Uterus (tissue), 3 donors: ENCODE measurements at regions not wholly inside any gene's neighbourhood (a gene's known extent, or its start where the extent isn't known, plus 50 kb on each side); places are given as distances from the start of the nearest gene placed in this dataset.

Source experiments
- DNase-seq, 2 donors: peaks; one replicate each; pipeline ENCODE4 v3.0.0-alpha.2; 2019 to 2020
- H3K27ac ChIP-seq, 2 donors: fragments of 200-600 bp; sonication (generic); 1 replicate in 1 of 2; 2 replicates in 1 of 2; pipeline ENCODE4 v1.5.1; 2016 to 2018
- H3K27me3 ChIP-seq, 2 donors: fragments of 200-600 bp; sonication (generic); one replicate each; pipeline ENCODE4 v1.5.1; 2018 to 2019; ENCODE audit warnings: control low read depth in 1 of 2
- H3K36me3 ChIP-seq, 2 donors: fragments of 200-600 bp; sonication (generic); one replicate each; pipeline ENCODE4 v1.5.1; 2019; ENCODE audit warnings: control low read depth in 1 of 2
- H3K4me1 ChIP-seq, 2 donors: fragments of 200-600 bp; sonication (generic); one replicate each; pipeline ENCODE4 v1.5.1; 2018 to 2019; ENCODE audit warnings: control low read depth in 1 of 2
- H3K4me3 ChIP-seq, 2 donors: fragments of 200-600 bp; sonication (generic); 1 replicate in 1 of 2; 2 replicates in 1 of 2; pipeline ENCODE4 v1.5.1; 2018 to 2019; ENCODE audit warnings: mild to moderate bottlenecking in 1 of 2
- H3K9me3 ChIP-seq, 2 donors: fragments of 200-600 bp; sonication (generic); one replicate each; pipeline ENCODE4 v1.5.1; 2019; ENCODE audit warnings: control low read depth in 1 of 2
- CTCF ChIP-seq, 4 experiments: fragments of 200-600 bp in 2 of 4; fragments of 450-650 bp in 2 of 4; sonication (generic) in 2 of 4; IDR thresholded peaks; one replicate each; pipeline ENCODE4 v1.5.1; 2016 to 2019; ENCODE audit warnings: antibody characterized with exemption in 4 of 4, mild to moderate bottlenecking in 2 of 4, moderate library complexity in 1 of 4
- POLR2A ChIP-seq, 2 donors: fragments of 450-650 bp; IDR thresholded peaks; one replicate each; pipeline ENCODE4 v1.6.1; 2016; ENCODE audit warnings: antibody characterized with exemption in 2 of 2, mild to moderate bottlenecking in 1 of 2, moderate library complexity in 1 of 2
- intact Hi-C: fragments of 100-400 bp; cut with DNase I; formaldehyde crosslinking; loops from one replicate; pipeline ENCODE4 v1.15.1; 2023; ENCODE audit warnings: low total_unique reads
- donor health status: DM: yes; HTN: yes; CAD: no.

- H3K27me3 ChIP-seq = no peaks in the 10 kb centered on the region
- intact Hi-C loops = no loop called here
- no peak overlapping the region for H3K4me3 ChIP-seq
- no peak for DNase-seq
- no peaks in the 10 kb centered on the region for H3K4me1 ChIP-seq
- H3K36me3 ChIP-seq = no peaks in the 10 kb centered on the region
- no peak for TF ChIP-seq CTCF (IDR thresholded peaks at IDR 0.05)
- no peak for TF ChIP-seq POLR2A (IDR thresholded peaks at IDR 0.05)
- no peaks in the 10 kb centered on the region for H3K9me3 ChIP-seq
- no peak overlapping the region for H3K27ac ChIP-seq
Observed at GRCh38 chr5:31000287-31000686, 193.2 kb upstream of the CDH6 start.

GRCh38 chr5:30997681-30998080 lies 195.8 kb upstream of the CDH6 start:
- no peaks in the 10 kb centered on the region for H3K36me3 ChIP-seq
- no peak for DNase-seq
- H3K4me3 ChIP-seq = no peak overlapping the region
- intact Hi-C loops = no loop called here
- no peaks in the 10 kb centered on the region for H3K4me1 ChIP-seq
- H3K9me3 ChIP-seq = no peaks in the 10 kb centered on the region
- TF ChIP-seq POLR2A (IDR thresholded peaks at IDR 0.05) (no peak), CTCF (IDR thresholded peaks at IDR 0.05) (no peak)
- no peaks in the 10 kb centered on the region for H3K27me3 ChIP-seq
- no peak overlapping the region for H3K27ac ChIP-seq

GRCh38 chr5:30994902-30995301 lies 198.6 kb upstream of the CDH6 start:
- H3K27me3 ChIP-seq = no peaks in the 10 kb centered on the region
- DNase-seq = no peak

GRCh38 chr5:30994176-30994575 lies 199.3 kb upstream of the CDH6 start:
- no peaks in the 10 kb centered on the region for H3K9me3 ChIP-seq
- H3K27ac ChIP-seq = no peak overlapping the region
- H3K27me3 ChIP-seq = no peaks in the 10 kb centered on the region
- H3K4me3 ChIP-seq = no peak overlapping the region
- intact Hi-C loops = no loop called here
- H3K36me3 ChIP-seq = no peaks in the 10 kb centered on the region
- no peaks in the 10 kb centered on the region for H3K4me1 ChIP-seq
- TF ChIP-seq POLR2A (IDR thresholded peaks at IDR 0.05) (no peak), CTCF (IDR thresholded peaks at IDR 0.05) (no peak)
- no peak for DNase-seq

More at GRCh38 chr5:30994902-30995301, 198.6 kb upstream of the CDH6 start:
- H3K36me3 ChIP-seq = no peaks in the 10 kb centered on the region
- no peak overlapping the region for H3K27ac ChIP-seq
- H3K4me1 ChIP-seq = no peaks in the 10 kb centered on the region
- H3K4me3 ChIP-seq = no peak overlapping the region
- no peaks in the 10 kb centered on the region for H3K9me3 ChIP-seq
- no peak for TF ChIP-seq CTCF (IDR thresholded peaks at IDR 0.05)
- TF ChIP-seq POLR2A (IDR thresholded peaks at IDR 0.05) = no peak
- intact Hi-C loops = no loop called here

GRCh38 chr5:30991462-30991861 lies 202.0 kb upstream of the CDH6 start:
- Histone ChIP-seq H3K27ac (no peak overlapping the region), H3K4me3 (no peak overlapping the region), H3K27me3 (no peaks in the 10 kb centered on the region), H3K36me3 (no peaks in the 10 kb centered on the region), H3K4me1 (no peaks in the 10 kb centered on the region), H3K9me3 (no peaks in the 10 kb centered on the region)
- intact Hi-C loops = no loop called here
- DNase-seq = no peak
- TF ChIP-seq CTCF (IDR thresholded peaks at IDR 0.05) (no peak), POLR2A (IDR thresholded peaks at IDR 0.05) (no peak)
